DMS 273 (cell line): ENCODE measurements at regions not wholly inside any gene's neighbourhood (a gene's known extent, or its start where the extent isn't known, plus 50 kb on each side); places are given as distances from the start of the nearest gene placed in this dataset.
"Not testable (repeated sequence)": the region's sequence is repeated elsewhere in the genome, so short reads cannot be mapped to it uniquely, and the experiment has no call there.

ENCODE experiments used
- DNase-seq: peaks from one replicate; lab custom pipeline; 2025; ENCODE audit not compliant: unreplicated experiment; lab: John Stamatoyannopoulos, UW

GRCh38 chr9:22217254-22217653, 208.1 kb upstream of the CDKN2B start:
- no peak for DNase-seq

GRCh38 chr9:22225856-22226255, 216.8 kb upstream of the CDKN2B start:
- DNase-seq = not testable (repeated sequence)

GRCh38 chr9:22227986-22228385, 218.6 kb upstream of the DMRTA1 start:
- DNase-seq = no peak

- DNase-seq = no peak
These were observed 218.1 kb upstream of the DMRTA1 start for GRCh38 chr9:22228542-22228941.

- DNase-seq = no peak
These were observed 217.6 kb upstream of the DMRTA1 start for GRCh38 chr9:22229069-22229468.

- not testable (repeated sequence) for DNase-seq
These were observed 215.3 kb upstream of the DMRTA1 start for GRCh38 chr9:22231309-22231708.

- DNase-seq = no peak
These were observed 213.7 kb upstream of the DMRTA1 start for GRCh38 chr9:22232971-22233370.

- peak; percentile 5 for DNase-seq
These were observed 208.9 kb upstream of the DMRTA1 start for GRCh38 chr9:22237497-22238363.

GRCh38 chr9:22238809-22239684, 207.6 kb upstream of the DMRTA1 start:
- peak; percentile 62 for DNase-seq

- no peak for DNase-seq
These were observed 206.0 kb upstream of the DMRTA1 start for GRCh38 chr9:22240619-22241018.

GRCh38 chr9:22241024-22241423, 205.6 kb upstream of the DMRTA1 start:
- DNase-seq = no peak

GRCh38 chr9:22241611-22242010, 205.0 kb upstream of the DMRTA1 start:
- no peak for DNase-seq

GRCh38 chr9:22244139-22245011, 202.2 kb upstream of the DMRTA1 start:
- DNase-seq = peak; percentile 67

GRCh38 chr9:22255337-22255736, 191.3 kb upstream of the DMRTA1 start:
- DNase-seq = no peak

GRCh38 chr9:22256381-22256780, 190.2 kb upstream of the DMRTA1 start:
- no peak for DNase-seq

GRCh38 chr9:22257026-22257816, 189.4 kb upstream of the DMRTA1 start:
- no peak for DNase-seq

- no peak for DNase-seq
These were observed 181.6 kb upstream of the DMRTA1 start for GRCh38 chr9:22265038-22265437.

GRCh38 chr9:22265534-22265933, 181.1 kb upstream of the DMRTA1 start:
- no peak for DNase-seq

- DNase-seq = no peak
These were observed 172.1 kb upstream of the DMRTA1 start for GRCh38 chr9:22274477-22274876.

- no peak for DNase-seq
These were observed 168.2 kb upstream of the DMRTA1 start for GRCh38 chr9:22278426-22278825.
